K562 (cell line): ENCODE measurements at regions not wholly inside any gene's neighbourhood (a gene's known extent, or its start where the extent isn't known, plus 50 kb on each side); places are given as distances from the start of the nearest gene placed in this dataset.

ENCODE experiments used
- ATAC-seq: fragments of 200-7000 bp; cut with Tn5 transposase; 3 replicates; pipeline ENCODE4 v1.9.1; 2020; ENCODE audit warnings: moderate library complexity
- BruUV-seq: library from RNA; stranded (reverse); fragments of 400-500 nt; replicated peaks from 2 replicates; lab custom pipeline; 2021; lab: Mats Ljungman, UMichigan
- CTCF ChIA-PET: fragments of 300-600 bp; formaldehyde crosslinking; extraction: SDS; loops from one replicate; lab custom pipeline; 2021; ENCODE audit warnings: low intra/inter-chr PET ratio; lab: Yijun Ruan, JAX
- POLR2A ChIA-PET: fragments of 300-600, 350-650 bp; sonication (Branson Sonifier 250); formaldehyde crosslinking; extraction: SDS; loops from one replicate; lab custom pipeline; 2021; ENCODE audit warnings: antibody characterized with exemption, inconsistent platforms; lab: Yijun Ruan, JAX
- DNase-seq, 4 experiments: peaks; one replicate each; pipeline versions ENCODE4 v3.0.0 to v3.0.0-alpha.2; 2011 to 2018; ENCODE audit warnings: low spot score in 3 of 4, mixed read lengths in 3 of 4; ENCODE audit errors: extremely low read depth in 1 of 4
- FAIRE-seq: peaks from 2 replicates; lab custom pipeline; 2011; peaks lifted over from hg19 to GRCh38; lab: Jason Lieb, UNC
- H2AFZ ChIP-seq: 2 replicates; pipeline ENCODE4 v1.6.0; 2011; ENCODE audit warnings: low read depth, low read length, control low read depth, inconsistent platforms
- H3K27ac ChIP-seq: fragments of 200-600 bp; 3 replicates; pipeline ENCODE4 v1.8.0; 2011; ENCODE audit warnings: low read depth, mild to moderate bottlenecking, control low read depth, inconsistent platforms, low read length, moderate library complexity, mixed read lengths; ENCODE audit errors: extremely low read depth
- H3K27me3 ChIP-seq, 2 experiments: fragments of 300-600 bp in 1 of 2; 2 replicates in 1 of 2; 3 replicates in 1 of 2; pipeline versions ENCODE4 v1.6.0 to v1.8.0; 2011; ENCODE audit warnings: inconsistent platforms in 2 of 2, low read length in 2 of 2, mild to moderate bottlenecking in 1 of 2, mixed read lengths in 1 of 2, moderate library complexity in 1 of 2; ENCODE audit not compliant: control insufficient read depth in 2 of 2, insufficient read depth in 2 of 2
- H3K36me3 ChIP-seq: fragments of 300-600 bp; 3 replicates; pipeline ENCODE4 v1.8.0; 2011; ENCODE audit warnings: mild to moderate bottlenecking, low read length, inconsistent platforms; ENCODE audit not compliant: control insufficient read depth, insufficient read depth
- H3K4me1 ChIP-seq, 2 experiments: fragments of 200-600 bp in 1 of 2; replicated peaks in 1 of 2; 2 replicates in 1 of 2; 3 replicates in 1 of 2; pipeline versions ENCODE4 v1.5.1 to v1.8.0; 2011; ENCODE audit warnings: inconsistent platforms in 2 of 2, low read length in 2 of 2, mild to moderate bottlenecking in 1 of 2, mixed read lengths in 1 of 2, moderate library complexity in 1 of 2; ENCODE audit not compliant: control insufficient read depth in 2 of 2, insufficient read depth in 2 of 2
- H3K4me2 ChIP-seq: 2 replicates; pipeline ENCODE4 v1.6.1; 2011; ENCODE audit warnings: low read length, control low read depth, inconsistent platforms, mixed read lengths; ENCODE audit not compliant: insufficient read depth
- H3K4me3 ChIP-seq: fragments of 200-600 bp; sonication (generic), shearing (Covaris generic); 2 replicates; pipeline ENCODE4 v1.5.1; 2016; ENCODE audit warnings: control low read depth, inconsistent platforms
- H3K79me2 ChIP-seq: fragments of 200-600 bp; 3 replicates; pipeline ENCODE4 v1.8.0; 2011; ENCODE audit warnings: low read length, inconsistent platforms; ENCODE audit not compliant: control insufficient read depth, insufficient read depth
- H3K9ac ChIP-seq, 2 experiments: 2 replicates each; pipeline versions ENCODE4 v1.6.0 to v1.6.1; 2011; ENCODE audit warnings: low read depth in 2 of 2, low read length in 2 of 2, control low read depth in 1 of 2, inconsistent platforms in 1 of 2, mild to moderate bottlenecking in 1 of 2, mixed read lengths in 1 of 2; ENCODE audit not compliant: insufficient read depth in 1 of 2
- H3K9me1 ChIP-seq: one replicate; pipeline ENCODE4 v1.6.0; 2011; ENCODE audit warnings: inconsistent platforms, mild to moderate bottlenecking, low read length, moderate library complexity; ENCODE audit not compliant: control insufficient read depth, insufficient read depth
- H3K9me3 ChIP-seq: replicated peaks from 2 replicates; pipeline ENCODE4 v1.5.1; 2011; ENCODE audit warnings: low read depth, low read length, inconsistent platforms; ENCODE audit not compliant: control insufficient read depth, insufficient read depth
- H4K20me1 ChIP-seq: replicated peaks from 2 replicates; pipeline ENCODE4 v1.6.1; 2011; ENCODE audit warnings: low read length, inconsistent platforms, mixed read lengths; ENCODE audit not compliant: control insufficient read depth, insufficient read depth
- BACH1 ChIP-seq: fragments of 200-800 bp; sonication (Bioruptor generic); IDR thresholded peaks from 2 replicates; pipeline ENCODE4 v1.6.1; 2016; ENCODE audit warnings: missing genetic modification characterization, missing compliant biosample characterization
- ERF ChIP-seq: fragments of 450-650 bp; formaldehyde crosslinking; IDR thresholded peaks from 2 replicates; pipeline ENCODE4 v1.4.0; 2020; ENCODE audit warnings: mild to moderate bottlenecking, mixed read lengths
- EWSR1 ChIP-seq: fragments of 450-650 bp; IDR thresholded peaks from 2 replicates; pipeline ENCODE4 v1.6.1; 2018; ENCODE audit warnings: borderline replicate concordance, mild to moderate bottlenecking, low read depth, moderate library complexity; ENCODE audit not compliant: partially characterized antibody
- GTF2F1 ChIP-seq: IDR thresholded peaks from 2 replicates; pipeline ENCODE4 v1.6.1; 2011; ENCODE audit warnings: low read depth, low read length, improper control_type of control experiment
- MCM7 ChIP-seq, 2 experiments: fragments of 450-650 bp; IDR thresholded peaks; 2 replicates each; pipeline ENCODE4 v1.6.1; 2016 to 2018
- MYNN ChIP-seq, 2 experiments: sonication (generic); formaldehyde crosslinking in 1 of 2; IDR thresholded peaks; 2 replicates each; pipeline versions ENCODE4 v1.5.0 to v1.6.1; 2016 to 2020; ENCODE audit warnings: antibody characterized with exemption in 1 of 2, missing genetic modification reagents in 1 of 2
- NFRKB ChIP-seq: fragments of 450-650 bp; IDR thresholded peaks from 2 replicates; pipeline ENCODE4 v1.6.1; 2016; ENCODE audit warnings: low read depth
- PPARD ChIP-seq: fragments of 250-450 bp; sonication (Bioruptor Pico); IDR thresholded peaks from 2 replicates; pipeline ENCODE4 v1.8.0; 2022; ENCODE audit warnings: inconsistent platforms, mild to moderate bottlenecking, moderate library complexity
- PRMT5 ChIP-seq: sonication (generic); formaldehyde crosslinking; IDR thresholded peaks from 2 replicates; pipeline ENCODE4 v1.5.0; 2020; ENCODE audit warnings: missing genetic modification reagents
- SMC3 ChIP-seq: conservative IDR thresholded peaks from 2 replicates; pipeline ENCODE4 v1.6.1; 2011; ENCODE audit warnings: low read depth, low read length, improper control_type of control experiment; ENCODE audit not compliant: insufficient read depth
- SRSF1 ChIP-seq: fragments of 200-400 bp; formaldehyde crosslinking; IDR thresholded peaks from 2 replicates; pipeline ENCODE4 v1.6.1; 2017; ENCODE audit warnings: mild to moderate bottlenecking, low read depth, low read length, moderate library complexity
- TCF3 ChIP-seq: sonication (generic); formaldehyde crosslinking; IDR thresholded peaks from 2 replicates; pipeline ENCODE4 v1.4.0; 2020; ENCODE audit warnings: mild to moderate bottlenecking, missing genetic modification reagents
- ZBTB17 ChIP-seq: fragments of 450-650 bp; formaldehyde crosslinking; IDR thresholded peaks from 2 replicates; pipeline ENCODE4 v1.4.0; 2020; ENCODE audit warnings: mild to moderate bottlenecking
- ZNF12 ChIP-seq: sonication (generic); formaldehyde crosslinking; IDR thresholded peaks from 2 replicates; pipeline ENCODE4 v1.4.0; 2020; ENCODE audit warnings: mild to moderate bottlenecking, missing genetic modification reagents
- ZNF274 ChIP-seq: IDR thresholded peaks from 2 replicates; pipeline ENCODE4 v1.6.1; 2011; ENCODE audit warnings: low read depth, mild to moderate bottlenecking, low read length, moderate library complexity, borderline replicate concordance
- ZNF707 ChIP-seq: fragments of 250-450 bp; sonication (Bioruptor Pico); conservative IDR thresholded peaks from 2 replicates; pipeline ENCODE4 v1.8.0; 2022; ENCODE audit warnings: inconsistent platforms, mild to moderate bottlenecking, moderate library complexity
- WGBS: fragments of 100-300 bp; shearing (Covaris generic); methylation state at CpG from one replicate; pipeline ENCODE4 v1.1.6; 2016; ENCODE audit warnings: low coverage, mixed read lengths; ENCODE audit not compliant: insufficient coverage; ENCODE audit errors: missing lambda C conversion rate; 5-methylcytosine and 5-hydroxymethylcytosine counted together
- in situ Hi-C: fragments of 300-500 bp; cut with MboI; formaldehyde crosslinking; loops from 4 replicates; pipeline ENCODE4 v1.15.0; 2018; ENCODE audit warnings: inconsistent platforms, mixed read lengths
- intact Hi-C: fragments of 100-400 bp; cut with micrococcal nuclease; formaldehyde crosslinking; loops from 2 replicates; pipeline ENCODE4 v1.14.2; 2022
- TF ChIP-seq, protein P1 (sequence below): fragments of 250-450 bp; sonication (Bioruptor Pico); IDR thresholded peaks from 2 replicates; pipeline ENCODE4 v1.8.0; 2021; ENCODE audit warnings: moderate library complexity, mild to moderate bottlenecking, inconsistent platforms
- TF ChIP-seq, protein P2 (sequence below): fragments of 250-450 bp; sonication (Bioruptor Pico); IDR thresholded peaks from 2 replicates; pipeline ENCODE4 v1.8.0; 2022; ENCODE audit warnings: moderate library complexity, mild to moderate bottlenecking, inconsistent platforms
- TF ChIP-seq, protein P3 (sequence below): fragments of 250-450 bp; sonication (Bioruptor Pico); IDR thresholded peaks from 2 replicates; pipeline ENCODE4 v1.5.0; 2021; ENCODE audit warnings: mild to moderate bottlenecking, moderate library complexity

DNA sequence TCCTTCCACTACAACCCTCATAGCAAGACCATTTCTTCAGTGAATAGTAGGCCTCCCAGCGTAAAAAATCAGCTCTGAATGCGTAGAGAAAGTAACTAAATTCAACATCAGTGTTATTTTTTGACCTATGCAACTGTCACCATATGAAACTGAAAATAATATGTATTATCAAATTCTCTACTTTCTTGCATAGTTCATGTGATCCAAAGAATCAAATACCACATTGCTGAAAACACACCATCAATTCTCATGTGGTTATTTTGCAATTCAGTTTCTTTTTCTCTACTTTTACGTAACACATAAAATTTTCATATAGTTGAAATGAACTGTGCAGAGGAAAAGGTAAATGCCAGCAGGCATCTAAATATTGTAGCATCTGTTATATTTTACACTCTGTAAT lies 208.5 kb upstream of the SPOPL start:
- no TSS peak for BruUV-seq
- no peak for ATAC-seq
- in situ Hi-C loops, result no loop called here
- POLR2A ChIA-PET, result no interaction called here
- Histone ChIP-seq H3K4me3 (no peak overlapping the region), H3K36me3 (no peaks in the 10 kb centered on the region), H3K79me2 (no peaks in the 10 kb centered on the region), H3K9ac (no peak overlapping the region), H3K27ac (no peak overlapping the region), H3K27me3 (no peaks in the 10 kb centered on the region)
- CTCF ChIA-PET, result no interaction called here
- TF ChIP-seq NFRKB (no peak), TCF3 (CRISPR knock-in tag) (no peak), GTF2F1 (no peak), ZNF707 (CRISPR knock-in tag) (no peak), PPARD (no peak), ZNF12 (CRISPR knock-in tag) (no peak), SMC3 (no peak), PRMT5 (CRISPR knock-in tag) (no peak), SRSF1 (no peak), ZBTB17 (CRISPR knock-in tag) (no peak), BACH1 (no peak), MYNN (IDR thresholded peaks at IDR 0.05) (no peak), MYNN (CRISPR knock-in tag; IDR thresholded peaks at IDR 0.05) (no peak), MCM7 (IDR thresholded peaks at IDR 0.05) (no peak), ERF (CRISPR knock-in tag) (no peak), EWSR1 (no peak), ZNF274 (no peak)
- TF ChIP-seq, protein P1, sequence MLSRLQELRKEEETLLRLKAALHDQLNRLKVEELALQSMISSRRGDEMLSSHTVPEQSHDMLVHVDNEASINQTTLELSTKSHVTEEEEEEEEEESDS, result no peak
- TF ChIP-seq, protein P2, sequence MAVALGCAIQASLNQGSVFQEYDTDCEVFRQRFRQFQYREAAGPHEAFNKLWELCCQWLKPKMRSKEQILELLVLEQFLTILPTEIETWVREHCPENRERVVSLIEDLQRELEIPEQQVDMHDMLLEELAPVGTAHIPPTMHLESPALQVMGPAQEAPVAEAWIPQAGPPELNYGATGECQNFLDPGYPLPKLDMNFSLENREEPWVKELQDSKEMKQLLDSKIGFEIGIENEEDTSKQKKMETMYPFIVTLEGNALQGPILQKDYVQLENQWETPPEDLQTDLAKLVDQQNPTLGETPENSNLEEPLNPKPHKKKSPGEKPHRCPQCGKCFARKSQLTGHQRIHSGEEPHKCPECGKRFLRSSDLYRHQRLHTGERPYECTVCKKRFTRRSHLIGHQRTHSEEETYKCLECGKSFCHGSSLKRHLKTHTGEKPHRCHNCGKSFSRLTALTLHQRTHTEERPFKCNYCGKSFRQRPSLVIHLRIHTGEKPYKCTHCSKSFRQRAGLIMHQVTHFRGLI (CRISPR knock-in tag), result no peak
- TF ChIP-seq, protein P3, sequence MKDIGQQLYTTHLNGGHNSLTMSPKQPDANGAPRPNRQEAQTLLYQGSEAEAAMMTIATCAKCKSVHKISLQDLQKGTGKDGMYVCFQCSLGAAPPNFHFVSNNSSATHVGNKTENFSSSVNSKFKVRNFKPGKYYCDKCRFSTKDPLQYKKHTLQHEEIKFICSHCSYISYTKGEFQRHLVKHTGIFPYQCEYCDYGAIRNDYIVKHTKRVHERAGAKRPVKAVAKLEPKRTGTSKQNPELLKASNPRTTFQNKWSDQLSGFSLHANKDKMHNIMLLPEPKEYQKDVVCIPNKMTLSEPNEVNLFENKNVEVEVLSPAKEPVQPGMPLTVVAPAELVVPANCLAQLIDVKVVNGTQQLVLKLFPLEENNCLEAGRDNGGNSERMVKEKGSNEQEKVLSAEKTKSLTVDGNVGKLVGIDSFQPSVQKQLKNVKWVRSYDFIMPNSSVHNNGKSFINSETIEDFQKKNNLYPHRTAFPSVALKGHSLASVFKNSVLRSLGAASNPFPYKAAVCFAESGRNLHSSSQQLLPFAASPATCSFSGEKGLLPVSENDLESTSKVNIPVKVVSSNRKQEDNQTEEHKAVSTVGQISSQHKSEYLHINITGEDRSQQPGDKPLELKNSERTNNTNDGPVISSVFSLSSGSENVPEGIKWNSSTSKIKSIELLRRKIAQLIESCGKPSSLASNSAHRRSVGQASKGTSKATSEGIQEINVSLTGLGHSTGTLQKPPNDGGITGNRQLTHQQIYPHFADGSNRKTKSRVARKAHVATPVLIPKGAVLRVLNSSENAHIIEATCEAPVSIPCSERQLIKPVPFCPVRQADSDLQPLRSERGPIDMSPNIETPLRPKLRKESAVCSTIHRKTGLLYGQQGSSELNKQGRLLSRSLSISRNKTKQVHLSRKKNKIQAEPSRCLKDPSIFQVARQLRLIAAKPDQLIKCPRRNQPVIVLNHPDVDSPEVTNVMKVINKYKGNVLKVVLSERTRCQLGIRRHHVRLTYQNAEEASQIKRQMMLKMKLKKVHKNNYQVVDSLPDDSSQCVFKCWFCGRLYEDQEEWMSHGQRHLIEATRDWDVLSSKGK (CRISPR knock-in tag), result no peak
- TF ChIP-seq, all 486 proteins: peak for 0
- no peak for FAIRE-seq
- no peak overlapping the region for H2AFZ ChIP-seq
- DNase-seq, result no peak
- H3K9me3 ChIP-seq, result no peaks in the 10 kb centered on the region
- intact Hi-C loops, result no loop called here
- no peak overlapping the region for H3K4me2 ChIP-seq
- no peaks in the 10 kb centered on the region for H4K20me1 ChIP-seq
- 3% methylated on average over 3 of the region's 3 CpGs for WGBS
- H3K4me1 ChIP-seq, result no peaks in the 10 kb centered on the region
- no peaks in the 10 kb centered on the region for H3K9me1 ChIP-seq
